Fibroblast of lung (primary cell): ENCODE measurements at regions not wholly inside any gene's neighbourhood (a gene's known extent, or its start where the extent isn't known, plus 50 kb on each side); places are given as distances from the start of the nearest gene placed in this dataset.
"Not testable (repeated sequence)": the region's sequence is repeated elsewhere in the genome, so short reads cannot be mapped to it uniquely, and the experiment has no call there.

Experiments
- CTCF ChIP-seq, 2 donors: IDR thresholded peaks in 1 of 2; conservative IDR thresholded peaks in 1 of 2; 1 replicate in 1 of 2; 2 replicates in 1 of 2; pipeline ENCODE4 v1.5.1; 2011 to 2012; ENCODE audit warnings: low read length in 2 of 2, control low read depth in 1 of 2, inconsistent platforms in 1 of 2, low read depth in 1 of 2, mild to moderate bottlenecking in 1 of 2
- EZH2 ChIP-seq: IDR thresholded peaks from 2 replicates; pipeline ENCODE4 v1.5.1; 2012; ENCODE audit warnings: low read length, control low read depth, mild to moderate bottlenecking; ENCODE audit errors: missing control alignments

DNA sequence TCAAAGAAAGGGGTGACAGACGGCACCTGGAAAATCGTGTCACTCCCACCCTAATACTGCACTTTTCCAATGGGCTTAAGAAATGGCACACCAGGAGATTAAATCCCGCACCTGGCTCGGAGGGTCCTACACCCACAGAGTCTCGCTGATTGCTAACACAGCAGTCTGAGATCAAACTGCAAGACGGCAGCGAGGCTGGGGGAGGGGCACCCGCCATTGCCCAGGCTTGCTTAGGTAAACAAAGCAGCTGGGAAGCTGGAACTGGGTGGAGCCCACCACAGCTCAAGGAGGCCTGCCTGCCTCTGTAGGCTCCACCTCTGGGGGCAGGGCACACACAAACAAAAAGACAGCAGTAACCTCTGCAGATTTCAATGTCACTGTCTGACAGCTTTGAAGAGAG is 108.5 kb upstream of the SMARCAD1 start:
- not testable (repeated sequence) for TF ChIP-seq CTCF (conservative IDR thresholded peaks at IDR 0.05 in 1 of 2, IDR thresholded peaks at IDR 0.05 in 1 of 2; ENCODE audit: low read depth in 1 of 2, low read length in 2 of 2); EZH2
